ENCODE measurements at regions not wholly inside any gene's neighbourhood (a gene's known extent, or its start where the extent isn't known, plus 50 kb on each side); places are given as distances from the start of the nearest gene placed in this dataset.

- no peak for TF ChIP-seq POLR2A (IDR thresholded peaks at IDR 0.05; ENCODE audit: low read depth, low read length)
- TF ChIP-seq POLR2AphosphoS5 (IDR thresholded peaks at IDR 0.05; ENCODE audit: low read depth, low read length): no peak
- no peak for TF ChIP-seq TAF1 (IDR thresholded peaks at IDR 0.05; ENCODE audit: low read depth, low read length)
Measured at GRCh38 chr1:29592731-29593130, 356.4 kb downstream of the PTPRU start.
